Mesenchymal stem cell (in vitro differentiated cells and primary cell): ENCODE measurements at regions not wholly inside any gene's neighbourhood (a gene's known extent, or its start where the extent isn't known, plus 50 kb on each side); places are given as distances from the start of the nearest gene placed in this dataset.

Experiments used
- DNase-seq: peaks from one replicate; pipeline ENCODE4 v3.0.0-alpha.2; 2013
- H2AFZ ChIP-seq: one replicate; pipeline ENCODE4 v1.6.1; 2013; ENCODE audit warnings: low read depth, mild to moderate bottlenecking, control low read depth, inconsistent platforms, low read length, moderate library complexity
- H2AK5ac ChIP-seq: 2 replicates; pipeline ENCODE4 v1.6.1; 2013; ENCODE audit warnings: low read length, moderate library complexity, mild to moderate bottlenecking, inconsistent platforms; ENCODE audit not compliant: severe bottlenecking
- H2BK120ac ChIP-seq: one replicate; pipeline ENCODE4 v1.6.1; 2013; ENCODE audit warnings: low read depth, mild to moderate bottlenecking, inconsistent platforms, low read length, moderate library complexity
- H2BK12ac ChIP-seq, 2 experiments: one replicate each; pipeline ENCODE4 v1.6.1; 2013; ENCODE audit warnings: inconsistent platforms in 2 of 2, low read length in 2 of 2, mild to moderate bottlenecking in 2 of 2, moderate library complexity in 2 of 2, control low read depth in 1 of 2
- H2BK15ac ChIP-seq: one replicate; pipeline ENCODE4 v1.6.1; 2013; ENCODE audit warnings: mild to moderate bottlenecking, low read depth, inconsistent platforms; ENCODE audit not compliant: poor library complexity, severe bottlenecking
- H2BK5ac ChIP-seq: 2 replicates; pipeline ENCODE4 v1.6.1; 2013; ENCODE audit warnings: low read depth, mild to moderate bottlenecking, low read length, control low read depth, inconsistent platforms; ENCODE audit not compliant: poor library complexity, severe bottlenecking
- H3K14ac ChIP-seq, 2 experiments: one replicate each; pipeline ENCODE4 v1.6.1; 2013; ENCODE audit warnings: inconsistent platforms in 2 of 2, low read length in 2 of 2, control low read depth in 1 of 2, mild to moderate bottlenecking in 1 of 2, moderate library complexity in 1 of 2
- H3K18ac ChIP-seq, 2 experiments: one replicate each; pipeline ENCODE4 v1.6.1; 2013; ENCODE audit warnings: inconsistent platforms in 2 of 2, low read length in 2 of 2, control low read depth in 1 of 2, low read depth in 1 of 2, mild to moderate bottlenecking in 1 of 2
- H3K23ac ChIP-seq, 2 experiments: one replicate each; pipeline ENCODE4 v1.6.1; 2013; ENCODE audit warnings: inconsistent platforms in 2 of 2, low read length in 2 of 2, mild to moderate bottlenecking in 2 of 2, moderate library complexity in 2 of 2, control low read depth in 1 of 2
- H3K27ac ChIP-seq: 2 replicates; pipeline ENCODE4 v1.5.1; 2013; ENCODE audit warnings: mild to moderate bottlenecking, moderate library complexity, low read length, control low read depth, inconsistent platforms; ENCODE audit not compliant: poor library complexity, severe bottlenecking
- H3K27me3 ChIP-seq, 2 experiments: 2 replicates each; pipeline versions ENCODE4 v1.6.1 to v1.7.0; 2013; ENCODE audit warnings: low read length in 2 of 2, mild to moderate bottlenecking in 2 of 2, moderate library complexity in 2 of 2, control low read depth in 1 of 2, inconsistent platforms in 1 of 2; ENCODE audit not compliant: control insufficient read depth in 1 of 2, insufficient read depth in 1 of 2
- H3K36me3 ChIP-seq, 2 experiments: 2 replicates each; pipeline versions ENCODE4 v1.6.1 to v1.7.0; 2013; ENCODE audit warnings: low read length in 2 of 2, control low read depth in 1 of 2, inconsistent platforms in 1 of 2, low read depth in 1 of 2, mild to moderate bottlenecking in 1 of 2; ENCODE audit not compliant: insufficient read depth in 2 of 2, control insufficient read depth in 1 of 2
- H3K4ac ChIP-seq, 2 experiments: one replicate each; pipeline ENCODE4 v1.6.1; 2013; ENCODE audit warnings: inconsistent platforms in 2 of 2, low read length in 2 of 2, mild to moderate bottlenecking in 2 of 2, moderate library complexity in 2 of 2, control low read depth in 1 of 2, low read depth in 1 of 2
- H3K4me1 ChIP-seq: 2 replicates; pipeline ENCODE4 v1.6.1; 2013; ENCODE audit warnings: low read depth, low read length, control low read depth; ENCODE audit not compliant: control insufficient read depth, insufficient read depth
- H3K4me2 ChIP-seq: 2 replicates; pipeline ENCODE4 v1.6.1; 2013; ENCODE audit warnings: low read length, mild to moderate bottlenecking, inconsistent platforms; ENCODE audit not compliant: poor library complexity, severe bottlenecking
- H3K4me3 ChIP-seq, 2 experiments: 2 replicates each; pipeline versions ENCODE4 v1.5.1 to v1.7.0; 2013; ENCODE audit warnings: low read length in 2 of 2, mild to moderate bottlenecking in 2 of 2, control low read depth in 1 of 2, low read depth in 1 of 2; ENCODE audit not compliant: insufficient read depth in 1 of 2
- H3K79me1 ChIP-seq: replicated peaks from 2 replicates; pipeline ENCODE4 v1.6.1; 2013; ENCODE audit warnings: mild to moderate bottlenecking, control low read depth, low read length, inconsistent platforms; ENCODE audit not compliant: poor library complexity, severe bottlenecking
- H3K9ac ChIP-seq: 2 replicates; pipeline ENCODE4 v1.7.0; 2013; ENCODE audit warnings: mild to moderate bottlenecking, low read length, moderate library complexity
- H3K9me3 ChIP-seq: 2 replicates; pipeline ENCODE4 v1.7.0; 2013; ENCODE audit warnings: mild to moderate bottlenecking, low read length; ENCODE audit not compliant: control insufficient read depth
- H4K8ac ChIP-seq: one replicate; pipeline ENCODE4 v1.6.1; 2013; ENCODE audit warnings: inconsistent platforms, mild to moderate bottlenecking, low read length, moderate library complexity
- H4K91ac ChIP-seq: one replicate; pipeline ENCODE4 v1.6.1; 2013; ENCODE audit warnings: mild to moderate bottlenecking, low read length, inconsistent platforms
- WGBS: methylation state at CpG from one replicate; pipeline ENCODE4 v1.1.7; 2013; ENCODE audit warnings: mixed read lengths; 5-methylcytosine and 5-hydroxymethylcytosine counted together

DNA sequence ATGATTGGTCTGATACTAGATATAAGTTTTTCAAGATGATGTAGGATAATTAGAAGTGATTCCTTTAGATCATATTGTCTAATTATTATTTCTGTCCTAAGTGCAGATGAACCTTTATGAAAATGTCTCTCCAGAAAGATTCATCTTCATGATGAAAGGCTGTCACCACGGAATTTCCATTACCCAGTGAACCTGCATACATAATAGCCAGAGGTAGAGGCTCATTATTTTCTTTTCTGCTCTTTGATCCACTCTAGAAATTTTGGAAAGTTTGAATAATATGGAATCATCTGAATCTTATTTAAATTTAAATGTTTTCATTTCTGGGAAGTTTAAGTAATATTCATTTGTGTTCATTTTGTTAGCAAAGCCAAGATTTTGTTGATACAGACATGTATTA lies 137.1 kb upstream of the ATP2B1 start:
- Histone ChIP-seq H3K4me1 (no peaks in the 10 kb centered on the region), H2AFZ (no peak overlapping the region), H4K91ac (no peak overlapping the region), H2BK5ac (no peak overlapping the region), H2BK120ac (no peak overlapping the region), H3K9ac (no peak overlapping the region), H2BK12ac (no peak overlapping the region), H3K4me3 (no peak overlapping the region), H2AK5ac (no peak overlapping the region), H3K4ac (no peak overlapping the region), H3K27ac (no peak overlapping the region), H3K79me1 (no peaks in the 10 kb centered on the region), H3K9me3 (no peaks in the 10 kb centered on the region), H2BK15ac (no peak overlapping the region), H3K36me3 (no peaks in the 10 kb centered on the region), H3K23ac (no peak overlapping the region), H4K8ac (no peak overlapping the region), H3K4me2 (no peak overlapping the region), H3K27me3 (no peaks in the 10 kb centered on the region), H3K18ac (no peak overlapping the region), H3K14ac (no peak overlapping the region)
- DNase-seq: no peak
- 100% methylated on average over 1 of the region's 1 CpG for WGBS

GRCh38 chr12:89845366-89845765 lies 136.7 kb upstream of the ATP2B1 start:
- H3K27ac ChIP-seq: no peak overlapping the region
- no peak overlapping the region for H2BK5ac ChIP-seq
- no peak overlapping the region for H2BK120ac ChIP-seq
- H3K18ac ChIP-seq: no peak overlapping the region
- H2BK15ac ChIP-seq: no peak overlapping the region
- H2BK12ac ChIP-seq: no peak overlapping the region
- WGBS: 85% methylated on average over 3 of the region's 3 CpGs
- H3K4me1 ChIP-seq: no peaks in the 10 kb centered on the region
- no peaks in the 10 kb centered on the region for H3K27me3 ChIP-seq
- no peaks in the 10 kb centered on the region for H3K79me1 ChIP-seq
- no peak overlapping the region for H3K14ac ChIP-seq
- no peaks in the 10 kb centered on the region for H3K36me3 ChIP-seq
- no peak overlapping the region for H3K23ac ChIP-seq
- no peak overlapping the region for H4K91ac ChIP-seq
- no peak overlapping the region for H3K4ac ChIP-seq
- DNase-seq: no peak
- H3K9ac ChIP-seq: no peak overlapping the region
- H3K4me3 ChIP-seq: no peak overlapping the region
- no peak overlapping the region for H2AFZ ChIP-seq
- H3K9me3 ChIP-seq: no peaks in the 10 kb centered on the region
- H3K4me2 ChIP-seq: no peak overlapping the region
- H4K8ac ChIP-seq: no peak overlapping the region
- H2AK5ac ChIP-seq: no peak overlapping the region

- DNase-seq: no peak
- Histone ChIP-seq H3K79me1 (no peaks in the 10 kb centered on the region), H3K27ac (no peak overlapping the region), H3K23ac (no peak overlapping the region), H2BK12ac (peak overlapping the region in 1 of 2 experiments; percentile 18), H3K27me3 (no peaks in the 10 kb centered on the region), H3K9ac (no peak overlapping the region), H3K18ac (no peak overlapping the region), H2BK5ac (no peak overlapping the region), H2AFZ (no peak overlapping the region), H3K4ac (no peak overlapping the region), H2BK120ac (no peak overlapping the region), H3K14ac (peak overlapping the region in 1 of 2 experiments; percentile 7), H3K4me2 (no peak overlapping the region), H3K4me1 (no peaks in the 10 kb centered on the region), H3K4me3 (no peak overlapping the region), H4K91ac (no peak overlapping the region), H2AK5ac (no peak overlapping the region), H2BK15ac (no peak overlapping the region), H3K9me3 (no peaks in the 10 kb centered on the region), H3K36me3 (no peaks in the 10 kb centered on the region), H4K8ac (no peak overlapping the region)
- 100% methylated on average over 1 of the region's 1 CpG for WGBS
Measured at GRCh38 chr12:89844539-89844938, 135.9 kb upstream of the ATP2B1 start.

DNA sequence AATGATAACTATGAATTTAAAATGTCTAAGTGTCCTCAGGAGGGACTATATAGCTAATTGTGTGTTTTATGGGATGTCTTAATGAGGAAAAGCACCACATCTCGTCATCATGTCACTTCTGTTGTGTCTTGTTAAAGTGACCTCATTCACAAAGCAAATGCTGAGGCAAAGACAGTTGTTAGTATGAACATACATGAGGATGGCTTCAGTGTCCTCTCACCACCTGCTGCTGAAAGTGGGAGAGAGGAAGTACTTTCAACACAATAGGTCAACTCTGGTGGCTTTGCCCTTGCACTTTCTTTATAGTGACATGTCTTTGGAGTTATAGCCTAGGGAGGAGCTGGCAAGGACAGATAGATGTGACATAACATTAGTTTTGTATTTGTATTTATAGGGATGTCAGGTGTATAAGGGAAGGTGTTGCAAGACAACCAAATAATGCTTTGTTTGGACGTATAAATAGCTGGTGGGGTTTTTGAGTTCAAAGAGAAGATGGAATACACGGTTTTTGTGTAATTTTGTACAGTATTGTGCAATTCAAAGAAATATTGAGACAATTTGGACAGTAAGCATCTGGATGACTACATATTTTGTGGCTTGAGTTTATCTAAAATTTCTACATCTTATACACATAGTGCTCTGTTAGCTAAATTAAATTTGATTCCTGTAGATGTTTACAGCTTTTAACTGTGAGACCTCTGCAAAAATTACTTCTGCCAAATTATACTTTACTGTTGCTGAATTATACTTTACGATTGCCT lies 131.7 kb upstream of the ATP2B1 start:
- no peak overlapping the region for H3K18ac ChIP-seq
- no peak overlapping the region for H3K4me3 ChIP-seq
- no peak overlapping the region for H2AK5ac ChIP-seq
- no peak for DNase-seq
- H3K14ac ChIP-seq: no peak overlapping the region
- H3K4ac ChIP-seq: no peak overlapping the region
- no peak overlapping the region for H2BK15ac ChIP-seq
- H3K4me2 ChIP-seq: no peak overlapping the region
- no peak overlapping the region for H2AFZ ChIP-seq
- no peak overlapping the region for H3K9ac ChIP-seq
- H2BK120ac ChIP-seq: no peak overlapping the region
- H3K27me3 ChIP-seq: no peaks in the 10 kb centered on the region
- H4K8ac ChIP-seq: no peak overlapping the region
- no peaks in the 10 kb centered on the region for H3K79me1 ChIP-seq
- no peaks in the 10 kb centered on the region for H3K36me3 ChIP-seq
- H4K91ac ChIP-seq: no peak overlapping the region
- WGBS: 79% methylated on average over 4 of the region's 4 CpGs
- H3K23ac ChIP-seq: no peak overlapping the region
- peak overlapping the region in 1 of 2 experiments; percentile 1 for H2BK12ac ChIP-seq
- H3K4me1 ChIP-seq: no peaks in the 10 kb centered on the region
- H3K9me3 ChIP-seq: no peaks in the 10 kb centered on the region
- H2BK5ac ChIP-seq: no peak overlapping the region
- no peak overlapping the region for H3K27ac ChIP-seq
